ENCODE measurements at regions not wholly inside any gene's neighbourhood (a gene's known extent, or its start where the extent isn't known, plus 50 kb on each side); places are given as distances from the start of the nearest gene placed in this dataset.

GRCh38 chrX:78456909-78457308, 129.5 kb upstream of the CYSLTR1 start:
- Mint-ChIP-seq H3K27ac (no peak overlapping the region), H3K9me3 (peaks cover 35% of the 10 kb centered on the region), H3K27me3 (ENCODE audit: low read depth) (no peaks in the 10 kb centered on the region), H3K36me3 (peaks cover 21% of the 10 kb centered on the region), H3K4me3 (no peak overlapping the region), H3K4me1 (no peaks in the 10 kb centered on the region)
- ATAC-seq (no peak), DNase-seq (ENCODE audit: low spot score) (no peak)
- ChIA-PET POLR2A (no interaction called here), CTCF (no interaction called here)
- no peak for TF ChIP-seq ATF2 (CRISPR knock-in tag; IDR thresholded peaks at IDR 0.05; ENCODE audit: borderline replicate concordance, low read depth)

DNA sequence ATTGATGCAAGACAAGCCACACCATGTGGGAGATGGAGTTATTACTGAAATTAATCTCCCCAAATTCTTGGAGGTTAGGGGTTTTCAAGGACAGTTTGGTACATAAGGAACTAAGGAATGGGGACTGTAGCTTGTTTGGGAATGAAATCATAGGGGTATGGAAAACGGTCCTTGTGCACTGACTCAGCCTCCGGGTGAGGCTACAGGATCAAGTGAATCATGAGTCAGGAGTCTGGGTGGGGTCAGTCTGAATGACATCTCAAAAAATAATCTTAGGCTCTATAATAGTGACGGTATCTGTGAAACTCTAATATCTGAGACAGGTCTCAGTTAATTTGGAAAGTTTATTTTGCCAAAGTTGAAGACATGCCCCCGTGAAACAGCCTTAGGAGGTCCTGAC, 128.5 kb upstream of the CYSLTR1 start:
- POLR2A ChIA-PET: no interaction called here
- H3K4me1 Mint-ChIP-seq: no peaks in the 10 kb centered on the region
- no peak for ATAC-seq
- H3K27ac Mint-ChIP-seq: no peak overlapping the region
- H3K36me3 Mint-ChIP-seq: peaks cover 21% of the 10 kb centered on the region
- CTCF ChIA-PET: no interaction called here
- H3K4me3 Mint-ChIP-seq: no peak overlapping the region
- TF ChIP-seq NR1H2 (CRISPR knock-in tag; IDR thresholded peaks at IDR 0.05) (no peak), ATF1 (CRISPR knock-in tag; IDR thresholded peaks at IDR 0.05) (no peak), ZNF121 (CRISPR knock-in tag; IDR thresholded peaks at IDR 0.05) (no peak), MXD4 (CRISPR knock-in tag; IDR thresholded peaks at IDR 0.05; ENCODE audit: borderline replicate concordance) (no peak), RELA (CRISPR knock-in tag; IDR thresholded peaks at IDR 0.05; ENCODE audit: borderline replicate concordance) (no peak), IRF2 (CRISPR knock-in tag; IDR thresholded peaks at IDR 0.05; ENCODE audit: borderline replicate concordance, low read depth) (no peak), NFYB (CRISPR knock-in tag; conservative IDR thresholded peaks at IDR 0.05; ENCODE audit: low read depth) (no peak), ARID4B (CRISPR knock-in tag; IDR thresholded peaks at IDR 0.05; ENCODE audit: borderline replicate concordance) (no peak), CBFB (CRISPR knock-in tag; IDR thresholded peaks at IDR 0.05; ENCODE audit: low read depth) (no peak), HMGA2 (CRISPR knock-in tag; IDR thresholded peaks at IDR 0.05) (no peak), GABPB1 (CRISPR knock-in tag; IDR thresholded peaks at IDR 0.05) (no peak), PRRX2 (CRISPR knock-in tag; IDR thresholded peaks at IDR 0.05) (no peak)
- TF ChIP-seq, protein P1, sequence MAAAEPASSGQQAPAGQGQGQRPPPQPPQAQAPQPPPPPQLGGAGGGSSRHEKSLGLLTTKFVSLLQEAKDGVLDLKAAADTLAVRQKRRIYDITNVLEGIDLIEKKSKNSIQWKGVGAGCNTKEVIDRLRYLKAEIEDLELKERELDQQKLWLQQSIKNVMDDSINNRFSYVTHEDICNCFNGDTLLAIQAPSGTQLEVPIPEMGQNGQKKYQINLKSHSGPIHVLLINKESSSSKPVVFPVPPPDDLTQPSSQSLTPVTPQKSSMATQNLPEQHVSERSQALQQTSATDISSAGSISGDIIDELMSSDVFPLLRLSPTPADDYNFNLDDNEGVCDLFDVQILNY (CRISPR knock-in tag; IDR thresholded peaks at IDR 0.05): no peak
- TF ChIP-seq, protein P2, sequence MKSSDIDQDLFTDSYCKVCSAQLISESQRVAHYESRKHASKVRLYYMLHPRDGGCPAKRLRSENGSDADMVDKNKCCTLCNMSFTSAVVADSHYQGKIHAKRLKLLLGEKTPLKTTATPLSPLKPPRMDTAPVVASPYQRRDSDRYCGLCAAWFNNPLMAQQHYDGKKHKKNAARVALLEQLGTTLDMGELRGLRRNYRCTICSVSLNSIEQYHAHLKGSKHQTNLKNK (CRISPR knock-in tag; IDR thresholded peaks at IDR 0.05): no peak
- no peak for DNase-seq (ENCODE audit: low spot score)
- peaks cover 28% of the 10 kb centered on the region for H3K9me3 Mint-ChIP-seq
- H3K27me3 Mint-ChIP-seq (ENCODE audit: low read depth): no peaks in the 10 kb centered on the region

- Mint-ChIP-seq H3K36me3 (peaks cover 3% of the 10 kb centered on the region; the same call in 1 of the 2 replicates), H3K27me3 (ENCODE audit: low read depth) (no peaks in the 10 kb centered on the region), H3K4me3 (no peak overlapping the region), H3K4me1 (no peaks in the 10 kb centered on the region), H3K27ac (no peak overlapping the region), H3K9me3 (peaks cover 21% of the 10 kb centered on the region)
- ChIA-PET CTCF (no interaction called here), POLR2A (no interaction called here)
- TF ChIP-seq TEAD1 (CRISPR knock-in tag; IDR thresholded peaks at IDR 0.05): no peak
- TF ChIP-seq SMAD3 (CRISPR knock-in tag; IDR thresholded peaks at IDR 0.05; ENCODE audit: borderline replicate concordance): no peak
- no peak for TF ChIP-seq EMX1 (CRISPR knock-in tag; IDR thresholded peaks at IDR 0.05)
- no peak for TF ChIP-seq JUN (CRISPR knock-in tag; IDR thresholded peaks at IDR 0.05)
- TF ChIP-seq NR3C1 (CRISPR knock-in tag; conservative IDR thresholded peaks at IDR 0.05; ENCODE audit: low read depth): no peak
- no peak for TF ChIP-seq NFATC4 (CRISPR knock-in tag; IDR thresholded peaks at IDR 0.05)
- TF ChIP-seq, protein P1 (CRISPR knock-in tag; IDR thresholded peaks at IDR 0.05): no peak
- TF ChIP-seq, protein P3, sequence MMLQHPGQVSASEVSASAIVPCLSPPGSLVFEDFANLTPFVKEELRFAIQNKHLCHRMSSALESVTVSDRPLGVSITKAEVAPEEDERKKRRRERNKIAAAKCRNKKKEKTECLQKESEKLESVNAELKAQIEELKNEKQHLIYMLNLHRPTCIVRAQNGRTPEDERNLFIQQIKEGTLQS (CRISPR knock-in tag; conservative IDR thresholded peaks at IDR 0.05): no peak
- no peak for TF ChIP-seq RELA (CRISPR knock-in tag; IDR thresholded peaks at IDR 0.05; ENCODE audit: borderline replicate concordance)
- ATAC-seq (no peak), DNase-seq (ENCODE audit: low spot score) (no peak)
These were observed 124.9 kb upstream of the CYSLTR1 start for GRCh38 chrX:78452356-78452755.
